NCI-H524 (cell line): ENCODE measurements at regions not wholly inside any gene's neighbourhood (a gene's known extent, or its start where the extent isn't known, plus 50 kb on each side); places are given as distances from the start of the nearest gene placed in this dataset.

Source experiments
- DNase-seq, 2 experiments: peaks; one replicate each; lab custom pipeline; 2025; lab: John Stamatoyannopoulos, UW

- DNase-seq = no peak
Observed at GRCh38 chr17:13353590-13353989, 248.1 kb downstream of the HS3ST3A1 start.

- no peak for DNase-seq
Observed at GRCh38 chr17:13352747-13353415, 248.8 kb downstream of the HS3ST3A1 start.

- no peak for DNase-seq
Observed at GRCh38 chr17:13351046-13351445, 250.7 kb downstream of the HS3ST3A1 start.

- DNase-seq = no peak
Observed at GRCh38 chr17:13350466-13350865, 251.3 kb downstream of the HS3ST3A1 start.

GRCh38 chr17:13346996-13347762, 254.6 kb downstream of the HS3ST3A1 start:
- DNase-seq = no peak

GRCh38 chr17:13346592-13346991, 255.1 kb downstream of the HS3ST3A1 start:
- no peak for DNase-seq

- DNase-seq = no peak
Observed at GRCh38 chr17:13346081-13346533, 255.6 kb downstream of the HS3ST3A1 start.

- DNase-seq = no peak
Observed at GRCh38 chr17:13338421-13338820, 263.3 kb downstream of the HS3ST3A1 start.

GRCh38 chr17:13337864-13338371, 263.8 kb downstream of the HS3ST3A1 start:
- DNase-seq = peak in 1 of 2 experiments; percentile 43

- DNase-seq = no peak
Observed at GRCh38 chr17:13337151-13337550, 264.6 kb downstream of the HS3ST3A1 start.

GRCh38 chr17:13334374-13334773, 267.4 kb downstream of the HS3ST3A1 start:
- DNase-seq = no peak

- DNase-seq = no peak
Observed at GRCh38 chr17:13333661-13334060, 268.1 kb downstream of the HS3ST3A1 start.

- no peak for DNase-seq
Observed at GRCh38 chr17:13332207-13332606, 269.5 kb downstream of the HS3ST3A1 start.

GRCh38 chr17:13329421-13329820, 272.3 kb downstream of the HS3ST3A1 start:
- no peak for DNase-seq

- no peak for DNase-seq
Observed at GRCh38 chr17:13323990-13324389, 277.7 kb downstream of the HS3ST3A1 start.

GRCh38 chr17:13321951-13322701, 279.6 kb downstream of the HS3ST3A1 start:
- no peak for DNase-seq

- DNase-seq = no peak
Observed at GRCh38 chr17:13320046-13320785, 281.5 kb downstream of the HS3ST3A1 start.

- DNase-seq = no peak
Observed at GRCh38 chr17:13316657-13317056, 285.1 kb downstream of the HS3ST3A1 start.

GRCh38 chr17:13311306-13311705, 290.4 kb downstream of the HS3ST3A1 start:
- no peak for DNase-seq

GRCh38 chr17:13310858-13311257, 290.9 kb downstream of the HS3ST3A1 start:
- DNase-seq = no peak

- peak in 1 of 2 experiments; percentile 0 for DNase-seq
Observed at GRCh38 chr17:13306310-13306962, 288.6 kb upstream of the ELAC2 start.
